HG03060 (cell line): ENCODE measurements at regions not wholly inside any gene's neighbourhood (a gene's known extent, or its start where the extent isn't known, plus 50 kb on each side); places are given as distances from the start of the nearest gene placed in this dataset.

Source experiments
- ATAC-seq: cut with Tn5 transposase; IDR thresholded peaks from one replicate; pipeline ENCODE4 v1.9.1; 2021; ENCODE audit warnings: low read depth, moderate number of reproducible peaks; ENCODE audit not compliant: unreplicated experiment

DNA sequence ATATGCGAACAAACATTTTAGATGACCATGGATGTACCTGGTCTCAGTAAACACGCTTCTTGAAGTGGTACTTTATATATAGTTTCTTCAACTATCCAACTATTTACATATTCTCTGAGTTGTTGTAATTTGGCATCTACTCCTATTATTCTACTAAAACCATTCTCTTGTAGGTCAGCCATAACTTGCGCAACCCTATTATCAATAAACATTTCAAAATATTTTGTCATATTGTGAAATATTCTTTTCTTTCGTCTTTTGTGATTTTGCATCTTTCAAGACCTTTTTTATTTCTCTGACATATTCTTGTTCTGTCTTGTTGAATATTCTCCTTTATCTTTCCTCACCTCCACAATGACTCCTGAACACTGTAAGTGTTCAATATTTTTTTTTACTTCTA is 753.3 kb downstream of the NXPH1 start:
- no peak for ATAC-seq

DNA sequence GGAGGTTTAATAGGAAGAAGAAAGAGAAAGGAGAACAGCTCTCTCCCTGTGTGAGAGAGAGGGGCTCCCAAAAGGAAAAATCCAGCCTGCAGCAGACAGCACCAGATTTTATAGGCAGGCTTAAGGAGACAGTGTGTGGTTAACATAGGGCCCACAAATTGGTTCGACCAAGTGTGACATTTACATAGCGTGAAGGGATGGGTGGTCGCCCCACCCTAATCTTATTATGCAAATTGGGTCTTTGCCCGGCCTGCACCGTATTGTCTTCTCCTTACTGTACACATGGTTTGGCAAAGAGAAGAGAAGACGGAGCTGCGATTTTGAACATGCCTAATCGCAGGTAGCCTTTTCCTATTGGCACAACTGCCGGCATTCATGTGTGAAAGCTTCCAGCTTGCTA is 756.3 kb downstream of the NXPH1 start:
- no peak for ATAC-seq

GRCh38 chr7:9192969-9193368 is 759.6 kb downstream of the NXPH1 start:
- ATAC-seq = no peak

- ATAC-seq = no peak
These were observed 767.2 kb downstream of the NXPH1 start for GRCh38 chr7:9200626-9201025.

DNA sequence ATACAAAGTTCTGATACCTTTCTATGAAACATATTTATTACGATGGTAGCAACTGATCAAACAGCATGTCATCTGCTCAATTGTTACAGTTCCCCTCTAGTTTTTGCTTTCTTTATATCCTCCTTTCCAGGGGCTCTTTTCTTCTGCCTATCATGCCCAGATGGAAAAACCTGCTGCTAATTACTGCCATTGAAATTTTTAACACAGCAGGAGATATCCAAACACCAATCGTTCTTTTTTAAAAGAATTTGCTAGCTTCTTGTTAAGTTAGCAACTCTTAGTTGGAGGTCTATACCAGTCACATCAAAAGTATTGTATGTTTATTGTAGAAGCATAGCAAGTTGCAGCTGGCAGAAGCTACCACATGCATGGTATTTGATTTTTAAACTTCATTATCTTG is 768.5 kb downstream of the NXPH1 start:
- ATAC-seq = no peak

- no peak for ATAC-seq
These were observed 771.2 kb downstream of the NXPH1 start for GRCh38 chr7:9204571-9204970.

- no peak for ATAC-seq
These were observed 776.7 kb downstream of the NXPH1 start for GRCh38 chr7:9210114-9210513.

DNA sequence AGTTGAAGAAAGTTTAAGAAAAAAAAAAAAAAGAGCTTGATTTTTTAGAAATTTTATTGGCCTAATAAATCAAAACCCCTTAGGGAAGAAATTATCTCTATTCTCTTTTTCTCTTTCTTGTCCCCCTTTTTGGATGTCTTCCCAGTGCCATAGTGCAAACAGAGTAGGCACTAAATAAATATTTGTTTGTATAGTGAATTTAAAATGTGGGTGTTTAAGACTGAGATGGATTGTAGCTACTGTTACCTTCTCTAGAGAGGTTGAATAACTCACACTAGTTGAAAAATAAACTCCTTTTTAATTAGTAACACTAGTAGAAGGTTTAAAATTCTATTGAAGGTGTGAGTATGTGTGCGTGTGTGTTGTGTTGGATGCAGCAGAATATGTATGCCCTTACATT is 783.8 kb downstream of the NXPH1 start:
- ATAC-seq = no peak

DNA sequence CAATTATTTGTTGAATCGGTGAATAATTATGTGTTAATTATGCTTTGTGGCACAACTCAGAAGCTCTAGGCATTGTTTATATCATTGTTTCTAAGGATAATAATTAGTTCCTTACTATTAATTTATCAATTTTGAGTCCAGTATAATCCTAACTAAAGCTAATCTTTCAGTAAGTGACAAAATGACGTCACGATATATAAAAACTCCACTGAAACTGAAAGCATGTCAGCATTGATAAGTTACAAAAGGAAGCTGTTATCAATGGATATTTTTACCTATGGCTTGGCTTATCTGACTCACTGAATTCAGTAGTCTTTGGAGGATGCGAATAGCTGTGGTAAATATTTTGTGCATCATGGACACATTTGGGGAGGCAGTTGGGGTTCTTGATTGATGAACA is 793.1 kb downstream of the NXPH1 start:
- no peak for ATAC-seq

- ATAC-seq = no peak
These were observed 798.3 kb downstream of the NXPH1 start for GRCh38 chr7:9231630-9232121.

GRCh38 chr7:9240001-9240400 is 806.6 kb downstream of the NXPH1 start:
- no peak for ATAC-seq

DNA sequence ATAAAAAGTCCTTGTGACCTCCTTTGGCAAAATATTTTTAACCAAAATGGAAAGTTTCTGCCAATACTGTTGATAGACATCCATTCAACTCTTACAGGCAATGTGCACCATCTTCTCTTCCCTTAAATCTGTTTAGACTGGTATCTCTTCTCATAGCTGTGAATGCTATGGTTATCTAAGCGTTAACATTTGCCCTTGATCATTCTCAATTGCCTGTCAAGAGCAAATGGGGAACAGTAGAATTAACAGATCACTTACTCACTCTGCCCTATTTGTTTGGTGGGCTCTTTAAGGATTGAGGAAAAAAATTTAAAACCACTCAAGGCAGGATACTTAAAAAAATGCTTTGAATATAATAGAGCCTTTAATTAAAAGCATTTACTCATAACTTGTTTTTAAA is 808.4 kb downstream of the NXPH1 start:
- no peak for ATAC-seq

GRCh38 chr7:9242636-9243035 is 809.2 kb downstream of the NXPH1 start:
- no peak for ATAC-seq

- no peak for ATAC-seq
These were observed 817.5 kb downstream of the NXPH1 start for GRCh38 chr7:9250876-9251275.

DNA sequence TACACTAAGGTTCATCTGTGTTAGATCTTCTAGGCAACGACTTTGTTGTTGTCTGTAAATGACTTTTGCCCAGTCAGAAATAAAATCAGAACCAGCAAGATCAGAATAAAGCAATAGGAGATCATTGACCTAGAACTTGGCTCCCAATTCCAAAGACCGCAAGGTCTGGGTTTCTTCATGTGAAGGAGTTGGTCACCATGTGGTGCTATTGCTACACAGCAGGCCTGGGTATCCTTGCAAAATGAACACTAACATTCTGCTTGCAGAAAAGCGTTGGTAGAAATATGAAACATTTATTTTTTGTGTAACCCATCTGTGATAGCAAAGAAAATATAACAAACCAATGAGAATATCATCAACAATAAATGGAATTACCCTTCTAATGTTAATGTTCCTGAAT is 831.0 kb downstream of the NXPH1 start:
- ATAC-seq = no peak

- ATAC-seq = no peak
These were observed 846.7 kb downstream of the NXPH1 start for GRCh38 chr7:9280088-9280487.

DNA sequence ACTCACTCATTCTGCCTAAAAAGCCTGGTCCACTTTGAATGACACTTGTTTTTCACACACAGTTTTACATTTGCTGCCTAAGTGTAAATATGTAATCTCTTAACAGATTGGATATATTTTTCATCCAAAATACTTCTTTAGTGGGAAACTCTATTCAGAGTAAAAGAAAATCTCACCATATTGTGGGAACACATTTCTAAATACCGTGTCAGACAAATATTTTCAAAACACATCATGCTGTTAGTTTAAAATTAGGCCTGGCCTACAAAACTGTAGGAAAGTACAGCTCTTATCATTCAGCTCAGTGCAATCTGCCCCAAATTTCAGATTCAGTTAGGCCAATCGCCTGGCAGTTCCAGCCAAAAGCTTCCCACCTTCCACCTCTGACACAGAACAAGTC is 849.8 kb downstream of the NXPH1 start:
- no peak for ATAC-seq

DNA sequence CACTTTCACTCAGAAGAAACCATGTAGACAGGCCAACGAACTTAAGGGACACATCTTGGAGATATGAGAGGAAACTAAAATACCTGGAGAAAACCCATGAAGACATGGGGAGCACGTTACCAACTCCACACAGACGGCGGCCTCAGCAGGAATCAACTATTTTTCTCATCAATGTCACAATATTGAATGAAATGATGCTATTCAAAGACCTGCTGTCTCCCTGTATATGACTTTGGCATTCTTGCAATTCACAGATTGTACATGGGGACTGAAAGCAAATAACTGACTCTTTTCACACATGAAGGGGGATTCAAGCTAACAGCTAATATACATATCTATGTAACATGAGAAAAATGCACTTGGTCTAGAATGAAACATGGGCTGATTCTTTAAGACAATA is 869.0 kb downstream of the NXPH1 start:
- ATAC-seq = no peak

GRCh38 chr7:9307131-9307530 is 873.7 kb downstream of the NXPH1 start:
- ATAC-seq = no peak

GRCh38 chr7:9324513-9324912 is 891.1 kb downstream of the NXPH1 start:
- ATAC-seq = no peak

DNA sequence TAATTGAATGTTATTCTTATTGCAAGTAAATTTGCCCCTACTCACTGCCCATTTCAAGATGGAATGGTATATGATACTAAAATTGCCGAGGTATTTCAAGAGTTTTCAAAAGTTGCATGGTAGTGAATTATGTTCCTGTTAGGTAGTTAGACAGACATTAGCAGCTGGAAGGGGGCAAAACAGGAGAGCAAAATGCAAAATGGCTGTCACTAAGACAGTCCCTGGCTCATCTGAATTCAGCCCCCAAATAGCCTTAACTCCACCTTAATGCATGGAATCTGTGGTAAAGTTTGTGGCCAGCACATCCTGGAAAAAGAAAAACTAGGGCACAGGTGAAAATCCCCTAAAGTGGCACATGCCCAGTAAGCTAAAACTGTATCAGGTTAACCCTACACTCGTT is 894.9 kb downstream of the NXPH1 start:
- no peak for ATAC-seq

GRCh38 chr7:9349625-9350024 is 916.2 kb downstream of the NXPH1 start:
- ATAC-seq = no peak

GRCh38 chr7:9391221-9391620 is 957.8 kb downstream of the NXPH1 start:
- no peak for ATAC-seq
